ENCODE measurements at regions not wholly inside any gene's neighbourhood (a gene's known extent, or its start where the extent isn't known, plus 50 kb on each side); places are given as distances from the start of the nearest gene placed in this dataset.
A peak's percentile ranks its signal among the peaks of the same experiment; 100 is the strongest.
"Not testable (repeated sequence)": the region's sequence is repeated elsewhere in the genome, so short reads cannot be mapped to it uniquely, and the experiment has no call there.

- DNase-seq = no peak
Measured at GRCh38 chr2:57372237-57372984, 674.2 kb upstream of the VRK2 start.

GRCh38 chr2:57373530-57373929 is 673.1 kb upstream of the VRK2 start:
- DNase-seq = no peak

- DNase-seq = peak; percentile 3
Measured at GRCh38 chr2:57376985-57377384, 669.6 kb upstream of the VRK2 start.

- DNase-seq = no peak
Measured at GRCh38 chr2:57386305-57386704, 660.3 kb upstream of the VRK2 start.

DNA sequence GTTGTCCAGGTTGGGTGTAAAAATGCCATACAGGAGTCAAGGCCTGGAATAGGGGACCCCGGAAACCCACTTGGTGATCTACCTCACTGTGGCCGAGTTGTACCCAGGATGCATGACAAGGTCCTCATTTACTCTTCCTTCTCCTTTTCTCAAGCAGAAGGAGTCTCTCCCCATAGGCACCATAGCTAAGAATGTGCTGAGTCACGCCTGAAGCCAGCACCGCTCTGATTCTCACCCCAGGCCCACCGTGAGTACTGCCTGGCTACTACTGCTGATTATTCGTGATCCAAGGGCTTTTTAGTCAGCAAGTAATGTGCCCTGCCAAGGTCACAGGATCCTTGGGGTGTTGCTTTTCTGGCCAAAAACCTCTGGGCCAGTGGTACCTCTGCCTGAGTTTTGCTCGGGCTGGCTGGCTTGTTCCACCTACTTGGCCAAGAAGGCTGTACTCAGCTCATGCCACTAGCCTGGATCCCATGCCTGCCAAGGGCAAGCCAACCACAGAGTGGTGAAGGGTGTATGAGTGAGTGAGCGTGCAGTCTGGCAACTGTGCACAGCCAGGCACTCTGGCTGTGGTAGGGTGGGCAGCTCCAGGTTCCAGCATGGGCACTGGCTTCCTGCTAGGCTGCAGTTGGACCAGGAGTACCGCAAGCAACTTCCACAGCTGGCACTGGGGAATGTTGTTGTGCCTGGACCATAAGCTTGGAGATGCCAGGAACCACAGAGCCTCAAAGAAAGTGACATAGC is 650.1 kb upstream of the VRK2 start:
- no peak for DNase-seq

DNA sequence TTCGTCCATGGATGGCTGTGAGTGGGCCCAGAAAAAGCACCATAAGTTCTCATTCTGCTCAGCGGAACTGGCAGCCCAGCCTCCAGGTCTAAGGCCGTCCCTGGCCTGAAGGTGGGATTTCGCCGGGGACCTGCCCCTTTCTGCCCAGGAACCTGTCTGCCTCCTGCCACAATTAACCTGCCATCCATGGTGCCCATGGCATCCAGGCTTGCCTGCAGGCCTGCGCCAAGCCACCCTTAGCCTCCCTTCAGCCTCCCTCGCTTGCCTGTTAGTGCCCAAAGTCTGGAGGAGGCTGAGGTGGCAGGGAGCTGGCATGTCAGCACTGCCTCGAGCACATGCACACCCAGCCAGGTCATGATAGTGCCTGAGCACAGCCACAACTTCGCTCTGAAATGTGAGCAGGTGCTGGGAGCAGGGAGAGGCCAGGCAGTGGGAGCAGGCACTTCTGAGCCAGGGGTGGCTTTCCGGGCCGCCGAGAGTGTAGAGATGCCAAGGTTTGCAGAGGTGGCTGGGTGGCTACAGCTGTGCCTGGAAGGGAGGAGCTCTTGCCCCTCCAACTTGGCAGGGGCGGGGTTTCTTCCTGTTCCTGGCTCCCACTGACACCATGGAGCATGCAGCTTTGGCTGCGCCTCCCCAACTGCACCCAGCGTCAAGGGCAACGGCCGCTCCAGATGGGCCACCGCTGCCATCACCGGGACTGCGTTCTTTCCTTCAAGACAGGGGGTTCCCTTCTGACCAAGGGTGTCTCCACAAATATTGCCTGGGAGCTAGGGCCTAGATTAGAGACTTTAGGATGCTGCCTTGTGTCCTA is 648.9 kb upstream of the VRK2 start:
- DNase-seq = no peak

- no peak for DNase-seq
Measured at GRCh38 chr2:57399057-57399456, 647.5 kb upstream of the VRK2 start.

DNA sequence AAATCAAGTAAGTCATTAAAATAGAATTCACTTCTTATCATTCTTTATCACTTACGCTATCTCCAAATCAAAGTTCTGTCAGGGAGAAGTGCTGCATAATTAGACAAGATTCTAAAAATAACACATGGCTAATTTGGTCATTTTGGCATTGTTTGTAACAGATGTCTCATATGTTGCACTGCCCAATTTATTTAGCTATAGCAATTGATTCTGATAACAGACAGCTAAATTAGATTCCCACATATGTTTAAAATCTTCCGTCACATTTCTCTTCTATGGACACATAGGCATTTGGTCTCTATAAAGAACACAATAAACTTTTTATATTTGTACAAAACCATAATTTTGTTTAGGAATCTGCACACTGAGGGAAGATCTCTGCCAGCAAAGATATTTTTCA is 644.5 kb upstream of the VRK2 start:
- DNase-seq = no peak

- no peak for DNase-seq
Measured at GRCh38 chr2:57402755-57403154, 643.9 kb upstream of the VRK2 start.

- no peak for DNase-seq
Measured at GRCh38 chr2:57407772-57408201, 638.8 kb upstream of the VRK2 start.

DNA sequence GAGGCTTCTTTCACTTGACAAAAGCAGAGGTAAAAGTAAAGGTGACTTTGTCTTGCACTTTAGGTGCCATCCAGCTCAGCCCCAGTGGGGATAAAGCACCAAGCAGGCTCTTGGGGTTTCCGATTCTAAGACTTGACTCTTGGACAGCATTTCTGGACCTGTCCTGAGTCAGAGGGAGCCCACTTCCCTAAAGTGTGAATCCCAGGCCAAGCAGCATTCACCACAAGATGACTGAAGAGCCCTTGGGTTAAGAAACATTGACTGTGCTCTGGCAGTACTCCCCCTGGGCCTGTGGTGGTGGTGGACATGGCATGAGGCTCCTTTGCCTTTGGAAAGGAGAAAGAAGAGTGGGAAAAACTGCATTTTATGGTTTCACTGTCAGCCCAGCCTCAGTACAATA is 638.0 kb upstream of the VRK2 start:
- no peak for DNase-seq

GRCh38 chr2:57417007-57417406 is 629.6 kb upstream of the VRK2 start:
- no peak for DNase-seq

GRCh38 chr2:57418859-57419346 is 627.7 kb upstream of the VRK2 start:
- DNase-seq = not testable (repeated sequence)

- no peak for DNase-seq
Measured at GRCh38 chr2:57429831-57430230, 616.8 kb upstream of the VRK2 start.

DNA sequence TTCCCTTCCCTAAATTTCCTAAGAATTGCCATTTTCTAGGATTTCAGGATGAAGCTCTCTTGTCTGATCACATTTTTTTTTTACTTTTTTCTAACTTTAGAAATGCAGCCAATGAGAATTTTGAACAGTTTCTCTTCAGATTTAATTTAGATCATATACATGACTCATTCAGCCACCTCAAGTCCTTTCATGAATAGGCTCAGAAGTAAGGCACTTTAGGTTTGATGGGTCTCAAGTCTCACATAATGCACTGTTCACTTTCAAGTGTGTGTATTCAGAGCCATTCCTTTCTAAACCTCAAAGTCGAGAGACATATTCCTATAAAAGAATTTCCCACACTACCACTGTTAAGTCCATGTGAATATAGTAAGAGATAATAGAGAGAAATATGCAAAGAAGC is 614.1 kb upstream of the VRK2 start:
- DNase-seq = no peak

DNA sequence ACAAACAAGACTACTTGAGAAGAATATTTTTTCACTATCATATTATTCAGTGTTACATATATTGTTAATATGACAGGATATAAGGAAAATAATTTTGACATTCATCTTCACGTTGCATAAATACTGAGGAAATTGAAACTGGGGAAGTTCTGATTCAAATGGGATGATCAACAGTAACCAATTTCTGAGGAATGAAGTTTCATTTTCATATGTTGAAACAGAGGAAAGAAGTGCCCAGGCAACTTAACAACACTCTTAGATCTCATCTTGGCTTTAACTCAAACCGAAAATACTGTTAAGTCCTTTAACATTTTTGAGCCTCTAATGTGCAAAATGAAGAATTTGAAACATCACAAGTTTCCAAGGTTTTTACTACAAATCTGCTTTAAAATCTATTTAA is 612.2 kb upstream of the VRK2 start:
- DNase-seq = no peak

GRCh38 chr2:57434972-57435371 is 611.6 kb upstream of the VRK2 start:
- DNase-seq = no peak

GRCh38 chr2:57437077-57437476 is 609.5 kb upstream of the VRK2 start:
- no peak for DNase-seq

- DNase-seq = no peak
Measured at GRCh38 chr2:57440437-57440836, 606.2 kb upstream of the VRK2 start.

DNA sequence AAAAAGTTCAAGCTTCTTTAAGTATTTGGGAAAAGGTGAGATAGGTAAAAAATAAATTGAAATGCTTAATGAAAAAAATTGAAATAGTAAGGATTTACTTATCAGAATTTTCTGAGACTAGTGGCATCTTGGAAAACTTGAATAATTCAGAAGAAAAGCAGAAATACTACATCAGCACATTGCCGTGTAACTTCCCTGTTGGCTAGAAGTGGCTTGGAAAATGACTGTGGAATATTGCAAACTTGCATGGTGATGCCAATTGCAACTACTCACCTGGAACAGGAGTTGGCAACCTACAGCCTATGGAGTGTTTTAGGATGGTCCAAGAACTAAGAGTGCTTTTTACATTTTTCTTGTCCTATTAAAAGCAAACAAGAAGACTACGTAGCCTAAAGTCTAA is 603.5 kb upstream of the VRK2 start:
- no peak for DNase-seq

DNA sequence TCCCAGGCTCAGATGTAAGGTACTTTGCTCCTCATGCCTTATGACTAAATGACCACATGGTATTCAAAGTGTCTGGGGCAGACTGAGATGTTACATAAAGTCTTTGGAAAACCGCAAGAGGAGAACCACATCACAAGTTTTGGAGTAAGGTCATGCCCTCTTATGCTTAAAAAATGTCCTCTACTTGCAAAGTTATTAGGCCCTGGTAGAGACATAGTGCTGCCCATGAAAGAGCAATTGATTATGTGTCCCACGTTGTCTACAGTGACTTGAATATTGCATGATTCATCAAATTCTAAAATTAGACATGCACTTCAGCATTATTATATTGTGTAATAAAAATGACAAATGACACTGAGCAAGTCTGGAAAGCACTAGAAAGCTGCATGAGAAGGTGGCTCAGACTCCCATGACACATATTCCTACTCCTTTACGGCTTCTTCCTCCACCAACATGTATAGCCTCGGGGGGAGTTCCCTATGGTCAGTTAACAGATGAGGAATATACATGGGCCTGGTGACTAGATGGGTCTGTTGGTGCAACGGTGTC is 602.6 kb upstream of the VRK2 start:
- no peak for DNase-seq

DNA sequence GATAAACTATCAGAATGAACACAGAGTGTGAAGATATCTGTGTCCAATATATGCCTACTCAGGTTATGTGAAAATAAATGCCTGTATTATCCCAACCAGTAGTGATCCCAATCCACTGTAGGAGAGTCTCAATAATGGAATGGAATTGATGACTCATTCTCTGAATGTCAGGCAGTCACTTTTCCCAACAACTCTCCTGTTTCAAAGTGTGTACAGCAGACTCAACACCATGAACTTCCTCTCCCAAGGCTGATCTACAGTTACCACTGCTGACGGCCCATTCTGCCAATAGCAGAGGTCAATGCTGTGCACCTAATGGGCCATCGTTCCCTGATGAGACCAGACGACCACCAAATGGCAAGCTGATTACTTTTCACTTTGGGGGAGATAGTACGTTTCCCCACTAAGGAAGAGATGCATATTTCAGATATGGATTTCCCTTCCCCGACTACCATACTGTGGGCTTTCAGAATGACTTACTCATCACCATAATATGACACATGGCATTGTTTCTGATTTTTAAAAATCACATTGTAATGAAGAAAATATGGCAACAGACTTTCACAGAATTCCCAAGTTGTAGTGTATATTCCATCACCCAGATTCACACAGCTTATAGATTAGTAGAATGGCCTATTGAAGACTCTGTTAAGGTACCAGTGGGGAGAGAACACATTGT is 601.7 kb upstream of the VRK2 start:
- no peak for DNase-seq

DNA sequence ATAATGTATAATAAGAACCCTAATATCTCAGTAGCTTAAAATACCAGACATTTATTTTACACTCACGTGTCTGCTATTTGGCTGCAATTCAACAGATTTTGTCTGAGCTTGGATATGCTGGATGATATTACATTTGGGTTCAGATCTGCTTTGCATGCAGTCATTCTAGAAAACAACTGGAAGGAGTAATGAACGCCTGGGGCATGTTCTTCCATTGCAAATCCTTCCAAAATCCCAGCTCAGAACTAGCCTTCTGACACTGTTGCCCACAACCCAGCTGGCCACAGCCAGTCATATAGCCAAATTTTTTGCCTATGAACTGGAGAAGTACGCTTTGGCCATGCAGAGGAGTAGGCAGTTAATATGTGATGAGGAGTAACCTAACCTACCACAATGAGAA is 597.8 kb upstream of the VRK2 start:
- DNase-seq = no peak

Data from NCI-H1436 (cell line).